Left hindlimb (tissue), 1 donor: ENCODE measurements at regions not wholly inside any gene's neighbourhood (a gene's known extent, or its start where the extent isn't known, plus 50 kb on each side); places are given as distances from the start of the nearest gene placed in this dataset.

Experiments
- DNase-seq: peaks from one replicate; pipeline ENCODE4 v3.0.0-alpha.2; 2018

DNA sequence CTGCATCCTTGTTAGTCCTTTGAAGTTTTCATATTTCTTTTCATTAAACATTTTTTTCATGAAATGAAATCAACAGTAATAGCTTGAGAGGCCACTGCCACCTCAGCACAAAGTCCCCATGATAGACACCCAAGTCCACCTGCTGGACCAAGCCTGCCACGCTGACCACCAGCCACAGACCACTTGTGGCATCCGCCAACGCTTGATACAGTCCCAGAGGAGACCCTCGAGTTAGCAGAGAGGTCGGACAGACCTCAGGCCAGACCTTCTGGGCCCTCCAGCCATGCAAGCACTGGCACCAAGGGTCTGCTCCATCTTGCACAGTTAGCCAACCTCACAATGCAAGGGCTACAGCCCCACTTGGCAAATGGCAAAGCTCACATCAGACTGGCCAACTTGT lies 91.8 kb upstream of the RTL6 start:
- peak; percentile 15 for DNase-seq

- peak; percentile 3 for DNase-seq
Measured at GRCh38 chr22:44588348-44588747, 90.3 kb upstream of the RTL6 start.

DNA sequence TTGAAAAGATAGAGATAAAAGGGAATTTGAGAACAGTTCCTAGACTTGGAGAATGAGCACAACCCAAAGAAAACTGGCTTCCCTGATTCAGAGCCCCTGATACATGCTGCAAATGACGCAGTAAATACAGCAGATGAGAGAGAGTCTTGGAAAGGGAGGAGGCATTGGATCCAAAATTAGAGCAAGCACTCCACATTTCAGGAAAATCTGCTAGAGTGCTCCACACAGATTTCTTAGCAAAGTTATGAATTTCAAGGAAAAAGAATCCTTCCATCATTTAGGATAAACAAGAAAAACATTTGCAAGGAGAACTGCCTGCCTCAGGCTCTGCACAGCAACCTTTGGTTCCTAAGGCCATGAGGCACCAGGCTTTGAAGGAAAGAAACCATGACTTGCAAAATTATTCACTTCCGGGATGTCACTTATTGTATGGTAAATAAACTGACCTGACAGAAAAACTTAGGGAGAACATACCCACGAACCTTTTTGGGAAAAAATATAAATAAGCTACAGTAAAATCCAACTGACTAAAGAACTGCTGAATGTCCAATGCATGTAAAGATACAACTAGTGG lies 89.8 kb upstream of the RTL6 start:
- DNase-seq: peak; percentile 3

DNA sequence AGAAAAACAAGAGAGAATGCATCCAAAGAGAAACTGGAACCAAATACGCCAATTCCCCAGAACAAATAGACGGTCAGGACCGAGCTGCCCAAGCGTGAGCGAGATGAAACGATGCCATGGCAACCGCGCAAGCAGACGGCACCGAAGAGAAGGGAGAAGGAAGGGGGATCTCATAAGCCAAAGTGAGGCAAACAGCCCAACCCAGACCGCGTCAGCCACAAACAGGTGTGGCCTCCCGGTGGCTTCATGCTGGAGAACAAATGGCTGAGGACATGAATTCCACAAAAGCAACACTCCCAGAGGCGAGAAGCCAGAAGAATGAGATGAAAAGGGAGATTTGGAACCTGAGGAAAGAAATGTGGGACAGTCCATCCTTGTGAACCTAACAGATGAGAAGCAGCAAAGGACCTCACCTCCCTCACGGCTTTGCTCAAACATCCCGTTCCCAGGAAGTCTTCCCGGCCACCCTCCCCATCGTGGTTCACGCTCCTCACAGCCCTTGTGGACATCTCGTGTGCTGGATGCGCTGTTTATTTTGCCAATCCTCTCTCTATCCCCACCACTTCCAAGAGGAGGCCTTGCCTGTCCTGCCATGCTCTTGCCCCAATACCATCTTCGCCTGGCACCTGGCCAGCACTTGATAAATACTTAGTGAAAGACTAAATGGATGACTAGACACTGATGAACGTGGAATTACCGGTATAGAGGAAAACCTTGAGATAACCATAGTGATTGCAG lies 89.1 kb upstream of the RTL6 start:
- peak; percentile 39 for DNase-seq

DNA sequence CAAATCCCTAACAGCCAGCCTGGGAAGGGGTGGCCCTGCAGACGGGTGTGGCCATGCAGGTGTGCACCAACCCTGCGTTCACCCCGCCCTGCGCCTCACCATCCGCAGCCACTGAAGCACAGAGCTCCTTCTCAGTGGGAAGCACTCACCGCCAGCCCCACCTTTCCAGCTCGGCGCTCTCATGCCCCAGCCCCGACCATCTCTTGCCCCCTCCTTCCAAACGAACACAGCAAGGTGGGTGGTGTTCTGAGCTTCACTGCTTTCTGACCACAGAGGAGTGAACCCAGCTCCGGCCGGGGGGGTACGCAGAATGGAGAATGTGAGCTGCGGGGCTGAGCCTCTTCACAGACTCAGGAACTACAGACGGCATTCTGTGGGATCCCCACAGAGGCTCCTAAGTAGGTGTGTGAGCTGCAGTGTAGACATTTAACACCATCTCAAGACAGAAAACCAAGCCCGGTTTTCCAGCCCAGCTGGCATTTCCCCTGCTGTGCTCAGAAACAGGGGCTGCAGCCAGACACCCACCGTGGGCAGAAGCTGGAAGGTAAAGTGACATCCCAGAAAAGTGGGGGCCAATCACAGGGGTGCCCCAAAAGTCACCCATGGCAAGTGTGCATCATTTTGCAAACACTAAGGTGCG lies 88.4 kb upstream of the RTL6 start:
- DNase-seq: peak; percentile 22

DNA sequence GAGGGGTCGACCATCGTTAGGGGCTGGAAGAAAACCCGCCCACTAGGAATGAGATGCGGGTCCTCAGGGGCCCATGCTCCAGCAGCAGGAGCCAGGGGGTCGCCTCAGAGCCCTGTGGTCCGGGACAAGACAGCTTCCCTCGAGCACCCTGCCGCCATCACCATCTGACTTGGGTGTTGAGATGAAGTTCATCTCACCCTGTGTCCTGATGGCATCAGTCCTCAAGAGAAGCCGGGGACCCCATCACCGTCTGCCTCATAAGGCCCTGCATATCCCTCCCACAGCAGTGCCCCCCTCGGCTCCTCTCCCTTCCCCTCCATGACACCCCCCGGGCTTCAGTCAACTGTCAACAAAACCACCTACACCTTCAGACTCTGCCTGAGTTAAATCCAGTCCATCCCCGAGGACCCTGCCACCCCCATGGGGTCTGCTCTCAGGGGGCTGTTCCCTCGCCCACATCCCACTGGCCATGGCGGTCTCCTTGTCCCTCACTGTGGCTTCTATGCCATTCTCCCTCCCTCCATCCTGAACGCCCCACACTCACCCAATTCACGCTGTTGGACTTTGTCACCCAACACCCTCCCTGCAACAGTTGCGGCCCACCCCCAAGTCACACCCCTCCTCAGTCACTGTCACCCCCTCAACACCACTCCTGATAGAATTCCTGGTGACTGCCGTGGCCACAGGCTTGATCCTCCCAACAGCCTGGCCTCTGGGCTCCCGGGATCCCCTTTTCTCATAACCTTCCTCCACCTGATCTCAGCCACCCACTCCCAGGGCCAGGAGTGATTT lies 87.7 kb upstream of the RTL6 start:
- DNase-seq: peak; percentile 13

- peak; percentile 6 for DNase-seq
Measured at GRCh38 chr22:44584256-44584902, 86.3 kb upstream of the RTL6 start.

DNA sequence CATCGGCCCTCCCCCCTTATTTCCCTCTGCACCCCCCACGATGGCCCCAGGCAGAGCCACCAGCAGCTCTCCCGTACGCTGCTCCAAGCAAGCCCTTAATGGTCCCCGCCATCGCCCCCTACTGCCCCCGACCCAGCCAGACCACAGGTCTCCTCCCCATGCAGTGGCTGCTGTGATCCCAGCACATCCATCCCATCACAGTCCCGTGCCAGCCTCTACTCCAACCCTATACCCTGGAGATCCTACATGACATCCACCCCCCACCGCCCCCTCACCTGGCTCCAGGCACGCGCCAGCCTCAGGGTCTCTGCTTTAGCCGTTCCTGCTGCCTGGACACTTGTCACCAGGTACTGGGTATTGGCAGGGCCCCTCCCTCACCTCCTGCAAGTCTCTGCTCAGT lies 85.8 kb upstream of the RTL6 start:
- peak; percentile 20 for DNase-seq

GRCh38 chr22:44583061-44583760 lies 85.2 kb upstream of the RTL6 start:
- peak; percentile 5 for DNase-seq

- peak; percentile 17 for DNase-seq
Measured at GRCh38 chr22:44582016-44582415, 84.0 kb upstream of the RTL6 start.

DNA sequence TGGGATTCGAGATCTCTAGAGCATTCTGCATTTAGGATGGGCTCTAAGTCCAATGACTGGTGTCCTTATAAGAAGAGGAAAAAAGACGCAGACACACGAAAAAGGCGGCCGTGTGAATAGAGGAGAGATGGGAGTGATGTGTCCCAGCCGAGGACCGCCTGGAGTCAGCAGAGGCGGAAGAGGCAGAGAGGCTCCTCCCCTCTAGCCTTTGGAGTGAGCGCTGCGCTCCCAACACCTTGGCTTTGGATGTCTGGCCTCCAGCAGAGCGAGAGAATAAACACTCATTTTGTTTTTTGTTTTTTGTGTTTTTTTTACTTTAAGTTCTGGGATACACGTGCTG lies 83.0 kb upstream of the RTL6 start:
- no peak for DNase-seq

DNA sequence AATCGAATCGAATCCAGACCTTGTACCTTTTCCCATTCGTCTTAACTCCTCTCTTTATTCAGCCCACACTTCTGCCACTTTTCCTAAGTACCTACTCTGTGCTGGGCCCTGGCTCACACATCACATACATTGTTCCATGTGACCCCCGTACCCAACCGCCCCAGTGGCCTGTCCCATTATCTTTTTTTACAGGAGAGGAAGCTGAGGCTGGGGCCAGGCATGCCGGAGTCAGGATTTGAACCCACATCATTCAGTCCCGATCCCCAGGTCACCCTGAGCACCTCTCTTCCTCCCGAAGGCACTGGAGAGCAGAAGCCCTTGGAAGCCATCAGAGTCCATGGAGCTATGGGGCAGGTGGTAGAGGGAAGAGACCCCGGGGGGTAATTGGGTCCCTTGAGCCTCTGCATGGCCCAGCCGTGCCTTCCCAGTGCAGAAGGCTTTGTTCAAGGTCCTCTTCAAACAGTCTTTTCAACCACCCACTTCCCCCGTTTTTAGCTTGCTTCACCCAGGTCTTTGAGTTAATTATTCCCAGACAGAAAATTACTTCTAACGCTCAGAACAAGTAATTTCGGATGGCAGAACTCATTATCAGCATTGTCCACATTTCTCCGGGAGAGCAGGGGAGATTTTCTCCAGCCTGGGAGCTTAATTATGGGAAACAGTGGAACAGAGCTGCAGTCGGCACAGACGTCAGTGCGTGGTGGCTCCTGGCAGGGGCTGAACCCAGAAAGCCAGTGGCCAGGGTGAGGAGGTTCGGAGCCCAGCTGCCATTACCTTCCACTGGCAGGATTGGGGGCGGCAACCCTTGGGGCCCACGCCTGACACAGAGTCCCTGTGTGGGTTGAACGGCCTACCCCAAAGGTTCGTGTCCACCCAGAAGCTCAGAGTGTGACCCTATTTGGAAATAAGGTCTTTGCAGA lies 82.4 kb upstream of the RTL6 start:
- DNase-seq: peak; percentile 17

GRCh38 chr22:44578516-44579230 lies 80.6 kb upstream of the RTL6 start:
- DNase-seq: peak; percentile 12

- DNase-seq: no peak
Measured at GRCh38 chr22:44578110-44578457, 80.1 kb upstream of the RTL6 start.

GRCh38 chr22:44577391-44578109 lies 79.5 kb upstream of the RTL6 start:
- no peak for DNase-seq

DNA sequence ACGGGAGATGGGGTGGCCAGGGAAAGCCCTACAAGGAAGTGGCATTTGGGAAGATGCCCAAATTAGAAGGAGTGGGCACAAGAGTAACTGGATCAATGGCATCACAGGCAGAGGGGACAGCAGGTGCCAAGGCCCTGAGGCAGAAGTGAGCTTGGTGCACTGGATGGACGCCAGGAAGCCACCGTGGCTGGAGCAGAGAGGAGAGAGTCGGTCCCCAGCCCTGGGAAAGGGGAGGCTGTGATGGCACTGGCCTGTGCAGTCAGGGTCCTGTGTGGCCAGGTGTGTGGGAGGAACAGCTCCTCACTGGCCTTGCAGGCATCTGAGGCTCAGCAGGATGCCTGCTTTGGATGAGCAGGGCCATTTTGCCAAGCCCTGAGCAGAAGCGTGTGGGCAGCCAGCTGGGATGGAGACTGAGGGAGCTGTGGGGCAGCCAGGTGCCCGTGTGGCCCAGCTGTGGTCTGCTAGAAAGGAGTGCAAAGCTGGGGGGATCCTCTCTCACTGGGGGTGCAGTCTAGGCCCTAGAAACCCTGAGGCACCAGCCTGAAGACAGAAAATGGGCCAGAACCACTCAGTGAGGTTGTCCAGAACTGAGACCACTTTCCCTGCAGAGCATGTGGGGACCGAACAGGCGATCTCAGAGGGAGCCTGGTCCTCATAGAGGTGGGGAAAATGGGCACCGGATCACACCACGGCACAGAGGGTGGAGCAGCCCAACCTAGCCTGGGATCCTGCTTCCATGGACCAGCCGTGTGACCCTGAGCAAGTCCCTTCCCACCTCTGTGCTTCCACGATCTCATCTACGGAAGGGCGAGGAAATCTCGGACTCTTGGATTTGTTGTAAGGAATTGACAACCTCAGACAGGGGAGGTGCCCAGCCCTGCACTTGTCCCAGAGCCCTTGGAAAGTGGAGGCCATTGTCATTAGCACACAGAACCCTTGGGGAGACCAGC lies 78.6 kb upstream of the RTL6 start:
- no peak for DNase-seq

GRCh38 chr22:44575381-44576268 lies 77.6 kb upstream of the RTL6 start:
- DNase-seq: no peak
